Activated gamma-delta T cell treated with anti-CD3 and anti-CD28 coated beads, Interleukin-2, amount 50 U/mL, for 16 hours (primary cell): ENCODE measurements at regions not wholly inside any gene's neighbourhood (a gene's known extent, or its start where the extent isn't known, plus 50 kb on each side); places are given as distances from the start of the nearest gene placed in this dataset.

Experiments used
- DNase-seq: peaks from one replicate; pipeline ENCODE4 v3.0.0-alpha.2; 2020; ENCODE audit warnings: low read depth

DNA sequence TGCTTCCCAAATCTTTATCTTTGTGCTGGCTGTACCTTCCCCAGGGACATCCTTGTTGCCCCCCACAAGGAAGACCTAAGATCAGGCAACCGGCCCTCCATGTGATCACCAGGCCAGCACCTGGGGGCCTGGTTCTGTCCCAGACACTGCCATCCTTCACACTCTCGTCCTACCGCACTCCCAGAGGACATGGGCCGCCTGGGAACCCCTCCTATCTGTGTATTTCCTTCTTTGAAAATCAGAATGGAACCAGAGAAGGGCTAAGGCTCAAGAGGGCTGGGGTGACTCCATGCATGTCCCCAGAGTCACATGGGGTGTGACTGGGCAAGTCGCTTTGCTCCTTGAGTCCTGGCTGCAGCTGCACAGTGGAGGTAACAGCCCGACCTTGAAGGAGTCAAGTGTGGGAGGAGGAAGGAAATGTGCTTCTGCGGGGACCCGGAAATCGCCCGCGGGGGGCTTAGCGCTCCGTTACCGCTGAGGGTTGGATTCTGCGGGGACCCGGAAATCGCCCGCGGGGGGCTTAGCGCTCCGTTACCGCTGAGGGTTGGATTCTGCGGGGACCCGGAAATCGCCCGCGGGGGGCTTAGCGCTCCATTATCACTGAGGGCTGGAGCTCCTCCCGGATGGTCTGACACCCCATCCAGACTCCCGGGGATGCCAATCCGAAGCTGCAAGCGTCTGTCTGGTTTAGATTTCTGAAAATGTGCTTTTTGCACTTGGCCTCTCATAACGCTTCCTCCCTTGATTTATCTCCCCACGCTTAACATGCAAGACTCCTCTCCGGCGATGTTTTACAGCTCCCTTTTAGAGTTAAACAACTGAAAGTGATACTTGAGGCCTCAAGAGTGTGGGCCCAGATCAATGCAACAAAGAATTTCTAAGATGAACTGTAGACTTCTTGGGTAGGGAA, 278.9 kb downstream of the NPHP4 start:
- no peak for DNase-seq

DNA sequence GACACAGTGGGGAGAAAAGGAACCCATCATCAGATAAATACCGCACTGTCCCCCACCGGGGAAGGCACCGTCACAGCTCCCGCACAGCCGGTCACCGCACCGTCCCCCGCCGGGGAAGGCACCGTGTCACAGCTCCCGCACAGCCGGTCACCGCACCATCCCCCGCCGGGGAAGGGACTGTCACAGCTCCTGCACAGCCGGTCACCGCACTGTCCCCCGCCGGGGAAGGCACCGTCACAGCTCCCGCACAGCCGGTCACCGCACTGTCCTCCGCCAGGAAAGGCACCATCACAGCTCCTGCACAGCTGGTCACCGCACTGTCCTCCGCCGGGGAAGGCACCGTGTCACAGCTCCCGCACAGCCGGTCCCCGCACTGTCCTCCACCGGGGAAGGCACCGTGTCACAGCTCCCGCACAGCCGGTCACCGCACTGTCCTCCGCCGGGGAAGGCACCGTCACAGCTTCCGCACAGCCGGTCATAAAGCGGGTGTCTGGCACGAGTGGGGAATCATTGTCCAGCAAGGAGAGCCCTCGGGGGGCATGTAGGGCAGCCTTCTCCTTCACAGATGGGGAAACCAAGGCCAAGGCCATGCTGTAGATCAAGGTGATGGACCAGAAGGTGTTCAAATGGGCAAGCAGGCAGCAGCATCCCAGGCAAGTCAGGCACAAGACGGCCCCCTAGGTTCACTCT, 280.1 kb downstream of the NPHP4 start:
- no peak for DNase-seq

DNA sequence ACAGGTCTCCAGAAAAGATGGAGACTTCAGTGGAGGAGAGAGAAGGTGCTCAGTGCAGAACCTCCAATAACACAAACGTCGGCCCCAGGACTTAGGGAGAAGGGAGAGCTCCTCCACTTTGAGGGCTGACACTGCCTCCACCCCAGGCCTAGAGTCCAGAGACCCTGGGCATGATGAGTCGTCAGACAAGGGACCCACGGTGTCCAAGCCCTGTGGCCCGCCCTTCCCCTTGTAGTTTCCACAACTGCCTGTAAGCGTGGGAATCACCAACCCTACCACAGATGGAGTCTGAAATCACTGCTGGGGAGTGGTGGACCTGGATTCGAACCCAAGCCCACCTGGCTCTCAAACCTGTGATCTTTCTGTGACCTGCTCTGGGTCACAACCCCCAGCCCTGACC, 281.1 kb downstream of the NPHP4 start:
- no peak for DNase-seq

GRCh38 chr1:5709976-5710375, 282.2 kb downstream of the NPHP4 start:
- DNase-seq, result no peak

DNA sequence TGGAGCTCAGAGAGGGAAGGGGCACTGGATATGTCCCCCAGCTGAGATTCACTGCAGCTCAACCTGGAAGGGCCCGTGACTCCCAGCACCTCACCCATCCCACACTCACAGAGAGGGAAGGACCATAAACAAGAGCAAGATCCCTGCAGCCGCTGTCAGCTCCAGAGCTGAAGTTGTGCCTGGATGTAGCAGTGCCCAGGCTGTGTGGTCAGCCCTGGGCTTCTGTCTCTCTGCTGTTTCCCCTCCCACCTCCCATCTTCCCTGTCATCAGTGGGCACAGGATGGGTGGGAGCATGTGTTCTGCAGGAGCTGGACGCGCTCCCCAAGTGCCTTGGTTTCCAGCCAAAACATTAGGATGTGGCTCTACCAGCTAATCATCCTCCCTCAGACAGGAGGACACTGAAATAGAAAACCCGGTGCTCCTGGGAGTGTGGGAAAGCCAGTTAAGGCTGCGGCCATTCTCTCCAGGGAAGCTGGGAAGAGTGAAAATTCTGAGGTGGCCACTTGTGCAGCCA, 282.7 kb downstream of the NPHP4 start:
- no peak for DNase-seq

GRCh38 chr1:5708346-5709245, 283.6 kb downstream of the NPHP4 start:
- no peak for DNase-seq

GRCh38 chr1:5707566-5708345, 284.5 kb downstream of the NPHP4 start:
- DNase-seq, result no peak

DNA sequence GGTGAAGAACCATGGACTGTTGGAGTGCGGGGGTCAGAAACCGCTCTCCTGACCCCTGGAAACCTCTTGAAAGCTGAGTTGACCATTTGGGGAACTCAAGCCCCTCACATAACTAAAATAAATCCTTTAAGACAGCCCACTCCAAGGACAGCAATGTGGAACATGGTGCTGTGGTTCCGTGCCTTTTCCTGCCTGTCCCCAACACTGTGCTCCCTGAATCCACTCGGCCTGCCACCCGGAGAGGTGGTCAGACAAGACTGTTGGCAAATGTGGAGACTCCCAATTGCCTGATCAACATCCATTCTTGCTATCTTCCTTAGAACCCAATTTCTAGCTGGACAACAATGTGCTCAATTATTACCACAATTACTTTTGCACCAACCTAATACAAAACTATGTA, 286.0 kb downstream of the NPHP4 start:
- no peak for DNase-seq

- DNase-seq, result no peak
Observed at GRCh38 chr1:5705751-5706150, 286.5 kb downstream of the NPHP4 start.

DNA sequence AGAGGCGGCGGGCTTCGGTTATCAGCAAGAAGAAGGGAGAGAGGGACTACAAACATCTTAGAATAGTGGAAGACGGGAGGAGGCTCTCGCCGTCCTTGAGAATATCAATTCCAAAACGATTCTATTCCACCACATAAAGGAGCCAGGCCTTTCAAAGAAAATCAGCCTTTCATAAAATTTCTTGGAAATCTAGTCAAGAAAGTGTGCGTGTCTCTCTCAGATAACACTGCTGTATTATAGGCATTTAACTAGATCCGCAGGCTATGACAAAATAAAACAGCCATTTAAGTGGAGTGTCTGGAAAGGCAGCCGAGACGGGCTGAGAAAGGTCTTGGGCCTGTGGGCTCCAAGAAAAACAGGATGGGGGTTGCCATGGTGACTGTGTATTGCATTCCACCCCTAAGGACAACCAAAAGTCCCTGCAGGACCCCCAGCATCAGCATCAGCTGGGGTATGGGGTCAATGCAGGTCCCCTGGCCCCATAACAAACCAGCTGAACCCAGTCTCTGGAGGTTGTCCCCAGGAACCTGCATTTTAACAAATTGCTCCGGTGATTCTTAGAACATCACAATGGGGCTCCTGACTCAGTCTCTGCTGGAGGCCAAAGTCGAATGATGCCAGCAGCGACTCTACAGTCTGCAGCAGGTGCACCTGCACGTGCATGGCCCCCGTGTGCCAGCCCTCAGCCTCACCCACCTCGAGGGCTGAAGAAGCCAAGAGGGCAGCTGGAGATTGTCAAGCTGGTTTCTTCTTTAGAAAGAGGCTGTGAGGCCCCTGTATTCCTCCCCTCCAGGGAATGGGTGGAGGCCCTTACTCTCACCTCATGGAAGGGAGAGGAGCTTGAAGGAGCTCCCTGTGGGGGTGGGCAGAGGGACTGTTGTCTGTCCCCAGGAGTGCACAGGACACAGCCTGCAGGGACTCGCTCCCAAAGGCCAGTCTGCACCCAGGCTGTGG, 287.4 kb downstream of the NPHP4 start:
- no peak for DNase-seq

GRCh38 chr1:5701642-5702041, 290.6 kb downstream of the NPHP4 start:
- DNase-seq, result no peak

- DNase-seq, result no peak
Observed at GRCh38 chr1:5693568-5693967, 298.7 kb downstream of the NPHP4 start.

DNA sequence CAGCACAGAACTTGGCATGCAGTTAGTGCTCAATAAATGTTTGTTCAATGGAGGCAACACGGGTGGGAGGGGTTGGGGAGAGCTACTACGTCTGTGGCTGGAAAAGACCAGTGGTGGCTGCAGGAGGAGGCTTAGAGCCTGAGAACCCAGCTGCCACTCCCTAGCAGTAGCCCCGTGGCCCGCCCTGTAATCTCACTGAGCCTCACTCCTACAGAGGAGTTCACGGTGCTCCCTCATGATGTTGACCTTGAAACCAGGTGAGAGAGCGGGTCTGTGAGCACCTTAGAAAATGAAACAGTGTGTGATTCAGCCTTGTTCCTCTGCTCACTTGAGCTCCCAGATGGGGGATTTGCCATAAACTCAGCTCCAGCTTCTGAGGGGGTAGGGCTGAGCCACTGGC, 299.6 kb downstream of the NPHP4 start:
- no peak for DNase-seq

DNA sequence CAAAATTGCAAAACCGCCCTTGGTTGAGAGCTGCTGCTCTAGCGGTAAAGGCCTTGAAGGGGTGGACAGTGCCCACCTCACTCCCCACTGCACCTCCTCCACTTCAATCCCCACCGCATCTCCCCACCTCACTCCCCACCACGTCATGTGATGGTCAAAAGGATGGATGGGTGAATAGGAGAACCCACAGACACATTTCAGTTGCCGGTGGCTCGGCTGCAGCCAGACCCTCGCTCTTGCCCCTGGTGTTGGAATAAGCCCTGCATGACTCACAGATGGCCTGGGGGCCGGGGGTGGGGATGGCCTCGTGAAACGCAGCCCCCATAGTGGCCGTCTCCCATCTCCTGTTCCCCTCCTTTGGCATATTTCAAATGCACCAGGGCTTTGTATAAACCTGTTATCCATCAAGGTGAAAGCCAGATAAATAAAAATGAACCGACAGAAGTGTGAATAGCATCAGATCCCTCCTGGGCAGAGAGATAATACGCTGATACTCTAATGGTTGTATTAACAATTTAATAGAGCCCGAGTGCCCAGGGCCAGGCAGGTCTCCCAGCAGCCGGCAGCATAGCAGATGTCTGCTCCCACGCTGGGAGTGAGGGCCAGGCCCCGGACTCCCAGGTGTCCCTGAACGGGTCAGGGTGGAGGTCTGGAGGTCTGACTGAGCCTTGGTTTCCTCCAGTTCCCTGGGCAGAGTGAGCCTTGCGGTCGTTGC, 300.3 kb downstream of the NPHP4 start:
- no peak for DNase-seq

- DNase-seq, result no peak
Observed at GRCh38 chr1:5690898-5691297, 301.3 kb downstream of the NPHP4 start.

DNA sequence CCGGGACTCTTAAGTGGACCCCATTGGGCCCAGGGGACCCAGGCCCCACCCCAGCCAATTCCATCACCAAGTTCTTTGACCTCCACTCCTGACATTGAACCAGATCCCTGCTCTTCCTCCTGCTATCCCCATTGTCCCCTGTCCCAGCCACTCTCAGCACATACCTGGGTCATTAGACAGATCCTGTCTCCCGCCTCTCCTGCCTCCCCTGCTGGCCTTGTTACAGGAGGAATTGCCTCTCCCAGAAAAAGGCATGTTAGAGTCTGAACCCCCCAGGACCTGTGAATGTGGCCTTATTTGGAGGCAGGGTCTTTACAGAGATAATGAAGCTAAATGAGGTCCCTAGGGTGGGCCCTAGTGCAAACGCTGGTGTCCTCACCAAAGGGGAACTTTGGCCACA, 301.9 kb downstream of the NPHP4 start:
- DNase-seq, result no peak

DNA sequence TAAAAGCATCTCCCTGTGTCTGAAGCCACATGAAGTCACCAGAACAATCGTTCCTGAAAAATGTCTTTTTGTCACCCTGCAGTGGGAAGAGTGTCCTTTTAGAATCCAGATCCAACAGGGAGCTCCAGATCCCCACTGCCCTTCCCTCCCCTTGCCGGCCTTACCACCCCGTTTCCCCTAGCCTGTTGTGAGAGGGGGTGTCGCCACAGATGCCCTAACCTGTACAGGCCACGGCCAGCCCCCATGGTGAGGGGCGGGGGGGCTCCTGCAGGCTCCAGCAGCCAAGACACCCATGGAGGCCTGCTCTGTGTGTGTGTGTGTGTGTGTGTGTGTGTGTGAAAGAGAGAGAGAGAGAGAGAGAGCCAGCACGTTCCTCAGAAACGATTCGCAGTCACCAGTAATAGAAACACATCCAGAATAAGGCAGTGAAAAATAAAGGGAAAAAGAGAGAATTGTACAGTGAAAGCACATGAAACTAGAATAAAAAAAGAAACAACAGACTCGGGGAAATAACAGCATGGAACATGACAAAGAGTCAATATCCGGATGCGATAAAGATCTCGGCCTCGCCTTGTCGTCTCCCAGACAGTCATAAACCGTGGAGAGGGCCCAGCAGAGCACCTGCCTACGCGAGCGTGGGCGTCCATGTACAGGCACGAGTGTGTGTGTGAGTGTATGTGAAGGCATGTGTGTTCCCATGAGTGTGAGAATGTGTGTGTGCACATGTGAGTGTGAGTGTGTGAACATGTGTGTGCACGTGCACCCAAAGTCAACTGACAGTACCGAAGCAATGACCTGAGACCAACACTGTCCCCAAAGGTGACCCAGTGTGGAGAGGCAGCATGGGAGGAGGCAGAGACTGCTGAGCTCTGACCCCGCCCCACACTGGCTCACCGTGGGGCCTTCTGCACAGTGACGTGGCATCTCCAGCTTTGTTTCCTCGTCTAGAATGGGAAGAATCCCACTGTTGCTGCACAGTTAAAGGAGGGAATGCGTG, 303.8 kb downstream of the NPHP4 start:
- no peak for DNase-seq
